GM23338 (cell line): ENCODE measurements at regions not wholly inside any gene's neighbourhood (a gene's known extent, or its start where the extent isn't known, plus 50 kb on each side); places are given as distances from the start of the nearest gene placed in this dataset.

ENCODE experiments used
- ATAC-seq: fragments of 200-7000 bp; cut with Tn5 transposase; 3 replicates; pipeline ENCODE4 v1.9.1; 2020
- DNase-seq: peaks from one replicate; pipeline ENCODE4 v3.0.0-alpha.2; 2015; ENCODE audit warnings: low spot score
- H2AFZ ChIP-seq: fragments of 200-600 bp; sonication (generic); 2 replicates; pipeline ENCODE4 v1.8.0; 2016; ENCODE audit warnings: antibody characterized with exemption, mild to moderate bottlenecking, moderate library complexity
- H3F3A ChIP-seq: fragments of 200-600 bp; sonication (generic); replicated peaks from 2 replicates; pipeline ENCODE4 v1.8.0; 2017; ENCODE audit warnings: antibody characterized with exemption, mixed run types, low read depth
- H3K27ac ChIP-seq: fragments of 200-600 bp; sonication (generic); 2 replicates; pipeline ENCODE4 v1.6.1; 2016; ENCODE audit warnings: low read depth
- H3K27me3 ChIP-seq: fragments of 200-600 bp; sonication (generic); 2 replicates; pipeline ENCODE4 v1.8.0; 2016; ENCODE audit warnings: mild to moderate bottlenecking, mixed run types, moderate library complexity; ENCODE audit not compliant: insufficient read depth
- H3K36me3 ChIP-seq: fragments of 200-600 bp; sonication (generic); 2 replicates; pipeline ENCODE4 v1.8.0; 2016; ENCODE audit warnings: mild to moderate bottlenecking; ENCODE audit not compliant: insufficient read depth
- H3K4me1 ChIP-seq: fragments of 200-600 bp; sonication (generic); 2 replicates; pipeline ENCODE4 v1.8.0; 2016; ENCODE audit warnings: mild to moderate bottlenecking, moderate library complexity; ENCODE audit not compliant: insufficient read depth
- H3K4me2 ChIP-seq: fragments of 200-600 bp; sonication (generic); 2 replicates; pipeline ENCODE4 v1.7.1; 2017; ENCODE audit warnings: mixed run types
- H3K4me3 ChIP-seq: fragments of 200-600 bp; sonication (generic); 2 replicates; pipeline ENCODE4 v1.6.1; 2016; ENCODE audit warnings: mixed run types
- H3K79me2 ChIP-seq: fragments of 200-600 bp; sonication (generic); replicated peaks from 2 replicates; pipeline ENCODE4 v1.8.0; 2017; ENCODE audit warnings: mild to moderate bottlenecking; ENCODE audit not compliant: insufficient read depth
- H3K9me2 ChIP-seq: fragments of 200-600 bp; sonication (generic); 2 replicates; pipeline ENCODE4 v1.8.0; 2017; ENCODE audit not compliant: insufficient read depth
- H4K20me1 ChIP-seq: fragments of 200-600 bp; sonication (generic); replicated peaks from 2 replicates; pipeline ENCODE4 v1.8.0; 2017; ENCODE audit warnings: mild to moderate bottlenecking; ENCODE audit not compliant: insufficient read depth
- H3K27ac Mint-ChIP-seq: 2 replicates; pipeline ENCODE4 v1.8.0; 2020; ENCODE audit warnings: inconsistent platforms, mild to moderate bottlenecking, moderate library complexity, mixed read lengths
- H3K27me3 Mint-ChIP-seq: 3 replicates; pipeline ENCODE4 v1.8.0; 2022; ENCODE audit warnings: low read depth, mild to moderate bottlenecking, moderate library complexity, mixed read lengths, inconsistent platforms; ENCODE audit not compliant: insufficient read depth, poor library complexity
- H3K36me3 Mint-ChIP-seq: 3 replicates; pipeline ENCODE4 v1.8.0; 2021; ENCODE audit warnings: low read depth, mild to moderate bottlenecking, inconsistent platforms, moderate library complexity, mixed read lengths
- H3K4me1 Mint-ChIP-seq: 3 replicates; pipeline ENCODE4 v1.8.0; 2020; ENCODE audit warnings: mild to moderate bottlenecking, inconsistent platforms, mixed read lengths
- H3K4me3 Mint-ChIP-seq: 3 replicates; pipeline ENCODE4 v1.8.0; 2021; ENCODE audit warnings: moderate library complexity, mild to moderate bottlenecking, inconsistent platforms, mixed read lengths
- H3K9me3 Mint-ChIP-seq: 3 replicates; pipeline ENCODE4 v1.8.0; 2020; ENCODE audit warnings: moderate library complexity, mild to moderate bottlenecking, inconsistent platforms, mixed read lengths
- CREB1 ChIP-seq: fragments of 250-450 bp; sonication (Bioruptor Pico); IDR thresholded peaks from 2 replicates; pipeline ENCODE4 v1.5.0; 2020; ENCODE audit warnings: low read depth, mild to moderate bottlenecking, moderate library complexity
- CTCF ChIP-seq, 2 experiments: fragments of 200-600 bp in 1 of 2; sonication (generic) in 1 of 2; conservative IDR thresholded peaks; 2 replicates each; pipeline versions ENCODE4 v1.5.1 to v1.6.1; 2016 to 2017; ENCODE audit warnings: antibody characterized with exemption in 2 of 2, low read depth in 2 of 2, mild to moderate bottlenecking in 2 of 2, moderate library complexity in 1 of 2
- EZH2 ChIP-seq: fragments of 200-600 bp; sonication (generic); IDR thresholded peaks from one replicate; pipeline ENCODE4 v1.8.0; 2017; ENCODE audit warnings: antibody characterized with exemption, mild to moderate bottlenecking, low read depth; ENCODE audit not compliant: unreplicated experiment
- EZH2phosphoT487 ChIP-seq: fragments of 200-600 bp; sonication (generic); IDR thresholded peaks from one replicate; pipeline ENCODE4 v1.8.1; 2018; ENCODE audit warnings: antibody characterized with exemption; ENCODE audit not compliant: unreplicated experiment
- JUNB ChIP-seq: IDR thresholded peaks from one replicate; pipeline ENCODE4 v1.6.1; 2016; ENCODE audit warnings: antibody characterized with exemption; ENCODE audit not compliant: unreplicated experiment
- NANOG ChIP-seq: IDR thresholded peaks from 2 replicates; pipeline ENCODE4 v1.6.1; 2016; ENCODE audit warnings: antibody characterized with exemption, borderline replicate concordance
- REST ChIP-seq: IDR thresholded peaks from one replicate; pipeline ENCODE4 v1.6.1; 2018; ENCODE audit warnings: antibody characterized with exemption; ENCODE audit not compliant: unreplicated experiment
- STAT1 ChIP-seq: IDR thresholded peaks from one replicate; pipeline ENCODE4 v1.6.1; 2016; ENCODE audit warnings: antibody characterized with exemption; ENCODE audit not compliant: unreplicated experiment
- ZNF114 ChIP-seq: fragments of 250-450 bp; sonication (Bioruptor Pico); IDR thresholded peaks from 2 replicates; pipeline ENCODE4 v1.5.0; 2020; ENCODE audit warnings: mild to moderate bottlenecking, moderate library complexity
- ZNF331 ChIP-seq: fragments of 250-450 bp; sonication (Bioruptor Pico); IDR thresholded peaks from 2 replicates; pipeline ENCODE4 v1.5.0; 2020; ENCODE audit warnings: low read depth, mild to moderate bottlenecking, moderate library complexity

DNA sequence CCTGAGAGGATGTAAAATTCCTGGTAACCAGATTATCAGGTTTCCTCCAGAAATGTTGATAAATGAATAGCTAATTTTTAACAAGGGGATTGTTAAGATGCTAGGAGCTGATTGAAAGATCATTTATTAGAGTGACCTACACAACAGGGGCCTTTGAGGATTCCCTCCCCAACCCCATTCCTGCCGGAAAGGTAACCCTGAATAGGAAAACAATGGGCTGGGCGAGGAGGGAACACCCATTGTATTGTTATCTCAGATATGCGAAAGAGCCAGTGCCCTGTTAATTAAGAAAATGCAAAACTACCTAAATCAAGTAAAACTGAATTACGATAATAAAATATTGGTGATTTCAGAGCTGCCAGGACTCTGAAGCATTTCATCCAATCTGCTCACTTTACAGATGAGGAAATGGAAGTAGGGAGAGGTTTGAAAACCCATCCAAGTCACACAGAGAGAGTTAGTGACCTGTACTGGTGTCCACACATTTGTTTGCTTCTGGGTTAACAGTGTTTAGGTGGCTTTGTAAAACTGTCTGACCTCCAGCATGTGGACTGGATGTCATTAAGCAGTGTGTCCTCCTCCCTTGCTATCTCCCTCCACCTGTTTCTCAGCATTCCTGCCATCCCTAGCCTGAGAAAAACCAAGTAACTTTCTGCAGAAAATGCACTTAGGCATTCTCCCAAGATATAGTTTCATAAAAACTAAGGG is 214.8 kb downstream of the TTC6 start:
- no peak overlapping the region for H3K4me3 ChIP-seq
- peaks cover 14% of the 10 kb centered on the region for H3K4me1 Mint-ChIP-seq

GRCh38 chr14:37813732-37814131 is 218.3 kb downstream of the TTC6 start:
- no peak overlapping the region for H3K27ac Mint-ChIP-seq
- no peak overlapping the region for H2AFZ ChIP-seq
- no peaks in the 10 kb centered on the region for H3K36me3 ChIP-seq
- H3K4me3 Mint-ChIP-seq: no peak overlapping the region
- TF ChIP-seq STAT1 (no peak), ZNF331 (CRISPR knock-in tag) (no peak), REST (no peak), EZH2 (no peak), EZH2phosphoT487 (no peak), CREB1 (CRISPR knock-in tag) (no peak)
- H3K4me3 ChIP-seq: no peak overlapping the region
- DNase-seq (no peak), ATAC-seq (no peak)
- H3K4me1 ChIP-seq: peaks cover 11% of the 10 kb centered on the region
- H3K4me2 ChIP-seq: no peak overlapping the region
- H3K79me2 ChIP-seq: no peaks in the 10 kb centered on the region
- H3K36me3 Mint-ChIP-seq: no peaks in the 10 kb centered on the region
- no peaks in the 10 kb centered on the region for H3K27me3 Mint-ChIP-seq
- H3F3A ChIP-seq: no peaks in the 10 kb centered on the region
- no peaks in the 10 kb centered on the region for H3K9me2 ChIP-seq
- H3K9me3 Mint-ChIP-seq: no peaks in the 10 kb centered on the region
- H4K20me1 ChIP-seq: no peaks in the 10 kb centered on the region
- H3K4me1 Mint-ChIP-seq: peaks cover 16% of the 10 kb centered on the region
- no peaks in the 10 kb centered on the region for H3K27me3 ChIP-seq
- no peak overlapping the region for H3K27ac ChIP-seq

More for the DNA sequence above, 214.8 kb downstream of the TTC6 start:
- H3K36me3 ChIP-seq: no peaks in the 10 kb centered on the region
- Mint-ChIP-seq H3K27me3 (no peaks in the 10 kb centered on the region), H3K4me3 (no peak overlapping the region), H3K9me3 (no peaks in the 10 kb centered on the region), H3K27ac (no peak overlapping the region), H3K36me3 (no peaks in the 10 kb centered on the region)
- H3K27me3 ChIP-seq: no peaks in the 10 kb centered on the region
- H3F3A ChIP-seq: no peaks in the 10 kb centered on the region
- no peaks in the 10 kb centered on the region for H3K79me2 ChIP-seq
- H3K9me2 ChIP-seq: no peaks in the 10 kb centered on the region
- H2AFZ ChIP-seq: no peak overlapping the region
- peaks cover 11% of the 10 kb centered on the region for H3K4me1 ChIP-seq
- ATAC-seq: peak; percentile 83
- DNase-seq: no peak
- no peak overlapping the region for H3K27ac ChIP-seq
- no peak overlapping the region; the same call in 1 of the 2 replicates for H3K4me2 ChIP-seq
- no peaks in the 10 kb centered on the region for H4K20me1 ChIP-seq
- TF ChIP-seq CTCF (conservative IDR thresholded peaks at IDR 0.05; ENCODE audit: low read depth in 2 of 2) (no peak), ZNF114 (CRISPR knock-in tag) (no peak), CREB1 (CRISPR knock-in tag) (no peak), NANOG (no peak), JUNB (no peak)
